GM19043 (cell line): ENCODE measurements at regions not wholly inside any gene's neighbourhood (a gene's known extent, or its start where the extent isn't known, plus 50 kb on each side); places are given as distances from the start of the nearest gene placed in this dataset.
"Not testable (repeated sequence)": the region's sequence is repeated elsewhere in the genome, so short reads cannot be mapped to it uniquely, and the experiment has no call there.

Experiments used
- ATAC-seq: cut with Tn5 transposase; IDR thresholded peaks from one replicate; pipeline ENCODE4 v1.9.1; 2021; ENCODE audit warnings: low read depth; ENCODE audit not compliant: unreplicated experiment

DNA sequence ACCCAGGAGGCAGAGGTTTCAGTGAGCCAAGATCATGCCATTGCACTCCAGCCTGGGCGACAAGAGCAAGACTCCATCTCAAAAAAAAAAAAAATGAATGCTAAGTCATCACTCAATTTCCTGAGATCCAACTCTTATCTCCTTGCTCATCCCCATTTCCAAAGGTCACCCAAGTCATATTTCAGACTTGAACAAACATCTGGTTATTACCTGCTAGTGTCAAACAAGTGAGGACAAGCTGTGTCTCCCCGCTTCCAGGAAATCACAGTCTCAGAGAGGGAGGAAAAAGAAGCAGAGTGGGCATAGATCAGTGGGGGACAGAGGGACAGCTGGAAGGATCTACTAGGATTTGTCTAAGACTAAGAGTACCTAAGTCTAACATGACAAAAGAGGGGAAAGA is 147.5 kb upstream of the FUNDC1 start:
- no peak for ATAC-seq

- no peak for ATAC-seq
These were observed 132.8 kb upstream of the FUNDC1 start for GRCh38 chrX:44675362-44676024.

GRCh38 chrX:44674906-44675305 is 132.2 kb upstream of the FUNDC1 start:
- ATAC-seq, result no peak

- no peak for ATAC-seq
These were observed 127.0 kb upstream of the FUNDC1 start for GRCh38 chrX:44669626-44670025.

DNA sequence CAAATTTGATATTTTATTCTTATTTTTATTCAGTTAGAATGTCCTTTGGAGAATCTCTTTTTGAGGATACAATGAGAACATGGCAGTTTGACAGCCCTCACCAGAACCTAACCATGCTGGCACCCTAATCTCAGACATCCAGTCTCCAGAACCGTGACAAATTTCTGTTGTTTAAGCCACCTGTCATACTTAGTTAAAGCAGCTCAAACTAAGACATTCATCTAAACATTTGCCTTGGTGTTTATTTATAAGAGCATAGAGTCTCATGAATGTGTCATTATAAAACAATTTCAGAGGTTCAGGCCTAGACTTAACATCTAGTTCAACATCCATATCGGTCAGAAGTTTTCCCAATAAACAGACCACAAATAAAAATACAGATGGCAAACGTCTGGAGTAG is 125.1 kb upstream of the FUNDC1 start:
- no peak for ATAC-seq

GRCh38 chrX:44657718-44658246 is 115.1 kb upstream of the FUNDC1 start:
- not testable (repeated sequence) for ATAC-seq

GRCh38 chrX:44651358-44651757 is 108.7 kb upstream of the FUNDC1 start:
- ATAC-seq, result no peak

DNA sequence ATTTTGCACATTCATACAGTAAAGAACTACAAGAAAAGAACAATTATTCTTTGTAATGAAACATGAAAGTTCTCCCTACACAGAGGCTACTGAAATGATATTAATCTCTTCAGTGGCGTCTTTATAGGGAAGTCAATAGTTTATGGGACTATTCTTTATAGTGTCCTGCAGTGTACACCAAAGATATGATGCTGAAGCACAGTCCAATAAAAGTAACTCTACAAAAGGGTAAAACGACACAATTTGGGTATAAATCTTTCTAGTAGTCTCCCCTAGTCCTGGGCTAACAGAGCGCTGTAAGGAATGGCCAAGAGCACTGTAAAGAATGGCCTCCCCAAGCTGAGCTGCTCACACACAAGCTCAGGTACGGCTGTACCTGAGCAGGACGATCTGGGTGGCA is 101.1 kb upstream of the FUNDC1 start:
- ATAC-seq, result no peak

DNA sequence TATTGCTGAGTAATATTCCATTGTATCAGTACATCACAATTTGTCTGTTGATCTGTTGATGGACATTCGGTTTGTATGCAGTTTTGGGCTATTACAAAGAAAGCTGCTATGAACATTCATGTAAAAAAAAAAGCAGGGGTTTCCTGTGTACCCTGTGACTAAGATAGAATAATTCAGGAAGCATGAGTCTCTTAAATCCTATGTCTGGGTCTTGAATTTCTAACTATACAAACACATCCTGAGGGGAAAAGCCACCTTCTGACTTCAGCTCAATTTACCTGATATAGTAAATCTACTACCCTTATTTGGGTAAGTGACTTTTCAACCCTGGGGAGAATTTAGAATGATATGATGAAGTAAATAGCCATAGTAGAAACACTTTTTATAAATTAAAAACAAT is 94.6 kb upstream of the FUNDC1 start:
- no peak for ATAC-seq

GRCh38 chrX:44621078-44621477 is 78.4 kb upstream of the FUNDC1 start:
- no peak for ATAC-seq

GRCh38 chrX:44619039-44619438 is 76.4 kb upstream of the FUNDC1 start:
- ATAC-seq, result no peak

DNA sequence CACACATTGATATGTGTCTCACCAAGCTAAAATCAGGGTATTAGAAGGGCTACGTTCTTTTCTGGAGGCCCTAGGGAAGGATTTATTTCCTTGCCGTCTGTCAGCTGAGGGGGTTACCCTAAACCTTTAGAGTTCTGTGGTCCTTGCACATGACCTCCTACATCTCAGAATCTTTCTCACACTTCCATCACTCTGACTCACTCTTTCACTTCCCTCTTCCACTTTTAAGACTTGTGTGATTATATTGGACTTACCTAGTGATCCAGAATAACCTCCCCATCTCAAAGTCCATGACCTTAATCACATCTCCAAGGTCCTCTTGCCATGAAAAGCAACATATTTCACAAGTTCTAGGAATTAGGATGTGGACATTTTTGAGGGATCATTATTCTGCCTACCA is 53.6 kb upstream of the FUNDC1 start:
- peak; percentile 96 for ATAC-seq
